ENCODE measurements at regions not wholly inside any gene's neighbourhood (a gene's known extent, or its start where the extent isn't known, plus 50 kb on each side); places are given as distances from the start of the nearest gene placed in this dataset.

- Histone ChIP-seq H3K9me3 (ENCODE audit: control insufficient read depth in 2 of 2, insufficient read depth in 1 of 2, low read depth in 1 of 2, low read length in 1 of 2) (peaks cover 0 to 10% of the 10 kb centered on the region in 2 donors), H3K4me3 (ENCODE audit: low read depth in 1 of 2, low read length in 2 of 2) (no peak overlapping the region), H3K27ac (ENCODE audit: low read depth in 2 of 2, low read length in 1 of 2) (no peak overlapping the region), H3K27me3 (ENCODE audit: control insufficient read depth in 1 of 2, insufficient read depth in 2 of 2, low read length in 2 of 2) (no peaks in the 10 kb centered on the region), H3K4me1 (ENCODE audit: control insufficient read depth in 2 of 2, insufficient read depth in 2 of 2, low read length in 1 of 2) (no peaks in the 10 kb centered on the region), H3K36me3 (ENCODE audit: control insufficient read depth in 2 of 2, insufficient read depth in 2 of 2, low read length in 1 of 2) (no peaks in the 10 kb centered on the region)
- 57 to 58% methylated on average over 1 of the region's 1 CpG for WGBS, 2 donors
Observed at GRCh38 chr5:6321078-6321477, 57.3 kb downstream of the MED10 start.

GRCh38 chr5:6319116-6319515 is 59.2 kb downstream of the MED10 start:
- 73 to 77% methylated on average over 8 of the region's 8 CpGs for WGBS, 2 donors
- Histone ChIP-seq H3K27ac (ENCODE audit: low read depth in 2 of 2, low read length in 1 of 2) (no peak overlapping the region), H3K4me1 (ENCODE audit: control insufficient read depth in 2 of 2, insufficient read depth in 2 of 2, low read length in 1 of 2) (no peaks in the 10 kb centered on the region), H3K4me3 (ENCODE audit: low read depth in 1 of 2, low read length in 2 of 2) (no peak overlapping the region), H3K27me3 (ENCODE audit: control insufficient read depth in 1 of 2, insufficient read depth in 2 of 2, low read length in 2 of 2) (no peaks in the 10 kb centered on the region), H3K9me3 (ENCODE audit: control insufficient read depth in 2 of 2, insufficient read depth in 1 of 2, low read depth in 1 of 2, low read length in 1 of 2) (peaks cover 0 to 10% of the 10 kb centered on the region in 2 donors), H3K36me3 (ENCODE audit: control insufficient read depth in 2 of 2, insufficient read depth in 2 of 2, low read length in 1 of 2) (no peaks in the 10 kb centered on the region)

- no peak overlapping the region for H3K4me3 ChIP-seq (ENCODE audit: low read depth in 1 of 2, low read length in 2 of 2)
- H3K36me3 ChIP-seq (ENCODE audit: control insufficient read depth in 2 of 2, insufficient read depth in 2 of 2, low read length in 1 of 2): no peaks in the 10 kb centered on the region
- H3K27ac ChIP-seq (ENCODE audit: low read depth in 2 of 2, low read length in 1 of 2): no peak overlapping the region
- no peaks in the 10 kb centered on the region for H3K4me1 ChIP-seq (ENCODE audit: control insufficient read depth in 2 of 2, insufficient read depth in 2 of 2, low read length in 1 of 2)
- WGBS, 2 donors: 63 to 75% methylated on average over 4 of the region's 4 CpGs
- H3K27me3 ChIP-seq (ENCODE audit: control insufficient read depth in 1 of 2, insufficient read depth in 2 of 2, low read length in 2 of 2): no peaks in the 10 kb centered on the region
- H3K9me3 ChIP-seq (ENCODE audit: control insufficient read depth in 2 of 2, insufficient read depth in 1 of 2, low read depth in 1 of 2, low read length in 1 of 2): peaks cover 0 to 7% of the 10 kb centered on the region in 2 donors
Observed at GRCh38 chr5:6317116-6317798, 61.1 kb downstream of the MED10 start.

- no peaks in the 10 kb centered on the region for H3K36me3 ChIP-seq (ENCODE audit: control insufficient read depth in 2 of 2, insufficient read depth in 2 of 2, low read length in 1 of 2)
- H3K4me1 ChIP-seq (ENCODE audit: control insufficient read depth in 2 of 2, insufficient read depth in 2 of 2, low read length in 1 of 2): no peaks in the 10 kb centered on the region
- peaks cover 0 to 1% of the 10 kb centered on the region in 2 donors for H3K9me3 ChIP-seq (ENCODE audit: control insufficient read depth in 2 of 2, insufficient read depth in 1 of 2, low read depth in 1 of 2, low read length in 1 of 2)
- WGBS, 2 donors: 77% methylated on average over 7 of the region's 7 CpGs
- H3K27me3 ChIP-seq (ENCODE audit: control insufficient read depth in 1 of 2, insufficient read depth in 2 of 2, low read length in 2 of 2): no peaks in the 10 kb centered on the region
- no peak overlapping the region for H3K27ac ChIP-seq (ENCODE audit: low read depth in 2 of 2, low read length in 1 of 2)
- H3K4me3 ChIP-seq (ENCODE audit: low read depth in 1 of 2, low read length in 2 of 2): no peak overlapping the region
Observed at GRCh38 chr5:6315580-6315979, 62.8 kb downstream of the MED10 start.

- no peak overlapping the region for H3K4me3 ChIP-seq (ENCODE audit: low read depth in 1 of 2, low read length in 2 of 2)
- no peaks in the 10 kb centered on the region for H3K9me3 ChIP-seq (ENCODE audit: control insufficient read depth in 2 of 2, insufficient read depth in 1 of 2, low read depth in 1 of 2, low read length in 1 of 2)
- H3K4me1 ChIP-seq (ENCODE audit: control insufficient read depth in 2 of 2, insufficient read depth in 2 of 2, low read length in 1 of 2): no peaks in the 10 kb centered on the region
- no peaks in the 10 kb centered on the region for H3K27me3 ChIP-seq (ENCODE audit: control insufficient read depth in 1 of 2, insufficient read depth in 2 of 2, low read length in 2 of 2)
- no peaks in the 10 kb centered on the region for H3K36me3 ChIP-seq (ENCODE audit: control insufficient read depth in 2 of 2, insufficient read depth in 2 of 2, low read length in 1 of 2)
- 83 to 85% methylated on average over 11 of the region's 11 CpGs for WGBS, 2 donors
- no peak overlapping the region for H3K27ac ChIP-seq (ENCODE audit: low read depth in 2 of 2, low read length in 1 of 2)
Observed at GRCh38 chr5:6311568-6312501, 66.5 kb downstream of the MED10 start.

GRCh38 chr5:6309949-6310348 is 68.4 kb downstream of the MED10 start:
- Histone ChIP-seq H3K4me3 (ENCODE audit: low read depth in 1 of 2, low read length in 2 of 2) (no peak overlapping the region), H3K27ac (ENCODE audit: low read depth in 2 of 2, low read length in 1 of 2) (no peak overlapping the region), H3K27me3 (ENCODE audit: control insufficient read depth in 1 of 2, insufficient read depth in 2 of 2, low read length in 2 of 2) (no peaks in the 10 kb centered on the region), H3K4me1 (ENCODE audit: control insufficient read depth in 2 of 2, insufficient read depth in 2 of 2, low read length in 1 of 2) (peaks cover 0 to 2% of the 10 kb centered on the region in 2 donors), H3K9me3 (ENCODE audit: control insufficient read depth in 2 of 2, insufficient read depth in 1 of 2, low read depth in 1 of 2, low read length in 1 of 2) (no peaks in the 10 kb centered on the region), H3K36me3 (ENCODE audit: control insufficient read depth in 2 of 2, insufficient read depth in 2 of 2, low read length in 1 of 2) (no peaks in the 10 kb centered on the region)
- 61 to 66% methylated on average over 2 of the region's 2 CpGs for WGBS, 2 donors

GRCh38 chr5:6308683-6309082 is 69.7 kb downstream of the MED10 start:
- Histone ChIP-seq H3K9me3 (ENCODE audit: control insufficient read depth in 2 of 2, insufficient read depth in 1 of 2, low read depth in 1 of 2, low read length in 1 of 2) (no peaks in the 10 kb centered on the region), H3K36me3 (ENCODE audit: control insufficient read depth in 2 of 2, insufficient read depth in 2 of 2, low read length in 1 of 2) (no peaks in the 10 kb centered on the region), H3K27me3 (ENCODE audit: control insufficient read depth in 1 of 2, insufficient read depth in 2 of 2, low read length in 2 of 2) (no peaks in the 10 kb centered on the region), H3K27ac (ENCODE audit: low read depth in 2 of 2, low read length in 1 of 2) (no peak overlapping the region), H3K4me3 (ENCODE audit: low read depth in 1 of 2, low read length in 2 of 2) (no peak overlapping the region), H3K4me1 (ENCODE audit: control insufficient read depth in 2 of 2, insufficient read depth in 2 of 2, low read length in 1 of 2) (peaks cover 0 to 2% of the 10 kb centered on the region in 2 donors)
- 89 to 91% methylated on average over 5 of the region's 5 CpGs for WGBS, 2 donors

- Histone ChIP-seq H3K36me3 (ENCODE audit: control insufficient read depth in 2 of 2, insufficient read depth in 2 of 2, low read length in 1 of 2) (no peaks in the 10 kb centered on the region), H3K9me3 (ENCODE audit: control insufficient read depth in 2 of 2, insufficient read depth in 1 of 2, low read depth in 1 of 2, low read length in 1 of 2) (no peaks in the 10 kb centered on the region), H3K27me3 (ENCODE audit: control insufficient read depth in 1 of 2, insufficient read depth in 2 of 2, low read length in 2 of 2) (peaks cover 0 to 2% of the 10 kb centered on the region in 2 donors), H3K4me3 (ENCODE audit: low read depth in 1 of 2, low read length in 2 of 2) (no peak overlapping the region), H3K27ac (ENCODE audit: low read depth in 2 of 2, low read length in 1 of 2) (no peak overlapping the region), H3K4me1 (ENCODE audit: control insufficient read depth in 2 of 2, insufficient read depth in 2 of 2, low read length in 1 of 2) (peaks cover 0 to 2% of the 10 kb centered on the region in 2 donors)
- WGBS, 2 donors: 40 to 52% methylated on average over 5 of the region's 5 CpGs
Observed at GRCh38 chr5:6307304-6307703, 71.0 kb downstream of the MED10 start.

- peaks cover 0 to 2% of the 10 kb centered on the region in 2 donors for H3K4me1 ChIP-seq (ENCODE audit: control insufficient read depth in 2 of 2, insufficient read depth in 2 of 2, low read length in 1 of 2)
- H3K36me3 ChIP-seq (ENCODE audit: control insufficient read depth in 2 of 2, insufficient read depth in 2 of 2, low read length in 1 of 2): no peaks in the 10 kb centered on the region
- no peak overlapping the region for H3K27ac ChIP-seq (ENCODE audit: low read depth in 2 of 2, low read length in 1 of 2)
- no peak overlapping the region for H3K4me3 ChIP-seq (ENCODE audit: low read depth in 1 of 2, low read length in 2 of 2)
- peaks cover 0 to 2% of the 10 kb centered on the region in 2 donors for H3K27me3 ChIP-seq (ENCODE audit: control insufficient read depth in 1 of 2, insufficient read depth in 2 of 2, low read length in 2 of 2)
- H3K9me3 ChIP-seq (ENCODE audit: control insufficient read depth in 2 of 2, insufficient read depth in 1 of 2, low read depth in 1 of 2, low read length in 1 of 2): no peaks in the 10 kb centered on the region
- WGBS, 2 donors: 52 to 53% methylated on average over 6 of the region's 6 CpGs
Observed at GRCh38 chr5:6305853-6306252, 72.5 kb downstream of the MED10 start.
